GM18508 (cell line): ENCODE measurements at regions not wholly inside any gene's neighbourhood (a gene's known extent, or its start where the extent isn't known, plus 50 kb on each side); places are given as distances from the start of the nearest gene placed in this dataset.

ENCODE experiments used
- ATAC-seq: cut with Tn5 transposase; IDR thresholded peaks from one replicate; pipeline ENCODE4 v1.9.1; 2021; ENCODE audit warnings: moderate number of reproducible peaks; ENCODE audit not compliant: insufficient read depth, unreplicated experiment

DNA sequence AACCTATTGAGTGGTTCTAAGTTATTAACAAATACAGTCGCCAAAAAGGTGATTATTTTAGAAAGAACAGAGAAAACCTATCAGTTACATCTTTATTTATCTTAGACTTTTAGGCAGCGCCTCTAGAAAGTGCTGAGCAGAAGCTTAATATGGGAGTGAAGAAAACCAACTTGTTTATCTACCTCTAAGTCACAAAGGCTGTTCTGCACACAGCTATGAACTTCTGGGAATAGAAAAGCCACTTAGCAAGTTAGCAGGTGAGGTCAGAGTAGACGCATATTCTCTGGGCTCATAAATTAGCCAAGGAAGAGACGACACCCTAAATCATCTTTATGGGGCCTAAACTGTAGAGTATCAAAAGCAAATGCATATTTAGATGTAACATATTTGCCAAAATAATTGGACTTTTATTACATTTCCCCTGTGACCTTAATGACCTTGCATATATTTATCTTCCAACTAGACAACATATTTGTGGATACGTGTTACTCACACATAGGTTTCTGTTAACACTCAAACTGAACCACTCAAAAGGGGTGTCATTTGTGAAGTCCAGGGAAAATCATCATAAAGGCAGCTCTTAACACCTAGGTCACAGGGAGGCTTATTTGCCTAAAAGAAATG is 267.1 kb downstream of the ADGB start:
- ATAC-seq, result no peak

DNA sequence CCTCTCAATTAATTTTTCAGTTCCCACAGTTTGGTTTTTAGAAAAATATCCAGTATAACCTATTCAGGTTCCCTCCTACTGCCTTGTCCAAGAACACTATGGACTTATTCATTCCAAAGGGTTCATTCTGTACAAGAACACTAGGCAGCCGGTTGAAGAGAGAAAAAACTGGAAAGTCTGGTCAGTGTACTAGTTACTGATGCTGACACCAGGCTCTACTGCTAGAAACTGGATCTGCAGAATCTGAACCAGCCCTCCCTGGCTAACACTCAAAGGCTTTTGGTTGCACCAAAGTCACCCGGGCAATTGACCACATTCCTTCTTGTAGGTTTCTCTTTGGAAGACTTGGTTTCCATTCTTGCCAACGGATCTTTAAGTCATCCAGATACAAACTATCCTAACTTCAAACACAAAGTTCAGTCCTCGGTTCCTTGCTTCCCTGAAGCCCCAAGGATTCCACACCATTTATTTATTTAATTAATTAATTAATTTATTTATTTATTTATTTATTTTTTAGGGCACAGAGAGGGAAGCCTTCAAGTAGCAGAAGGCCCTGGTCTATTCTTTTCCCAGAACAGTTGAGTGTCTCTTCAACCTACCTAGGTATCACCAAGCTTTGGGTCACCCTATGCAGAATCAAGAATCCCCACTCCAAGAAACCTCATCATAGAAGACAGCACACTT is 268.1 kb downstream of the ADGB start:
- no peak for ATAC-seq

DNA sequence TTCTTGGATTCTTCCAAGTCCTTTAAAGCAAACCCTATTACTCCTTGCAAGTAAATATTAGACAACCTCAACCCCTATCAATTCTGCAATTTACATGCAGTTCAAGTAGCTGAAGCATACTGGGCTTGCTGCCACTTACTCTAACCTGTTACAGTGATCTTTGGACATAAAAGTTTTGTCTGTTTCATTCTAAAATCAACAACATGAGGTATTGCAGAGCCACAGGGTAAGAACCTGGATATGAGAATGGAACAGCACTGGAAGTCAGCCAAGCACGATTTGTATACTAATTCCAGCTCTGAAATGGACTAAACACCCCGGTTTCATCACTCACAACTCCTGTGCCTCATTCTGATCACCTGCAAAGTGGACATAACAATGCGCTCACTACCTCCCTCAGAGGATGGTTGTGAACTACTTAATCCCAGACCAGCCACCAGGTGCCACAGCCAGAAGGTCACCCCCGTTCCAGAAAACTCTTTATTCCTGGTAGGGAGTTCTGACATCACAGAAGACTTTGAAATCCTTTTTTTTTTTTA is 270.0 kb downstream of the ADGB start:
- no peak for ATAC-seq

DNA sequence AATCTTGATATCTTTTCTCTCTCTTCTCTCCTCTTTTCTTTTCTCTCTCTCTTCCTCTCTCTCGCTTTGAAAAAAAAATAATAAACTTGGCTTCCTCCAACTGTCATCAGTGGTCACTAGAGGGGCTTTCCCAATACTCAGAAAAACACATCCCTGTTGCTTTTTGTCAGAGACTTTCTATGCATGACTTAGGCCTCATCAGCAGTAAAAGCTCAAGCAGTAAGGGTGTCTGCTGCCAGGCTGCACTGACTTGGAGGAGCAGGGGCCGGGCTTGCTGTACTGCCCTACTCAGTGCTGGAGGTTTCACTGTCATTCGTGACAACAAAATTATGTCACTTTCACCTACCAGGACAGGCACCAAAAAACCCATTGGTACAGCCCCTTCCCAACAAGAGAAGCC is 272.0 kb downstream of the ADGB start:
- ATAC-seq, result peak; percentile 78

DNA sequence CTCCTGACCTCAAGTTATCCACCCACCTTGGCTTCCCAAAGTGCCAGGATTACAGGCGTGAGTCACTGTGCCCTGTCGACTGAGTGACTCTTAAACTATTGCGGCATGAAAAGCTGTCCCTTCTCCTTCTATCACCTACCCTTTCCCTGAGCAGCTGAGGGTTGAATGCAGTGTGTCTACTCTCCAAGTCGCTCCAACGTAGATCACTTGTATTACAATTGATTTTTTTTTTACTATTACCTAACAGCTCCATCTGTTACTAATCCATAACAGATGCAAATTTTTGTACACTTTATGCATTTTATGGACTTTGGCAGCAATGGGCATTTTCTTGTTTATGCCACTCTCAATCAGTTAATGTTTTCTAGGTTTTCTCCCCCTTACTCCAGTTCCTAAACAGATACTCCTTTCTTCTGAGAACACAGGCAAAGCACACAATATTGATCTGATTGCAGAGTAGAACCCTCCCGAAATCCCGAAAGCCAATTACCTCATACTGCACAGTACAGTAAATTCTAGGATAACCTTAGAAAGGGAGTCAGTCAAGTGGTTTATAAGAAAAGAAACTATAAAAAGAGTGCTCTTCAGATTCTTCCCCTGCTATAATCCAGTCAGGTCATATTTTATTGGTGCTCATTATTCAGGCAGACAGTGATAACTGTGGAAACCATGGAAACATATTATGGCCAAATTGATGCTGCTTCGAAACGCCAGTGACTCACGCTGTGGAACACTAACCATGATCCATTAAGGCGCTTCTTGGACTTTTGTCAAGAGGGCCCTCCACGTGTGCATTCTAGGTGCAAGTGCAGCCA is 273.0 kb downstream of the ADGB start:
- ATAC-seq, result no peak

DNA sequence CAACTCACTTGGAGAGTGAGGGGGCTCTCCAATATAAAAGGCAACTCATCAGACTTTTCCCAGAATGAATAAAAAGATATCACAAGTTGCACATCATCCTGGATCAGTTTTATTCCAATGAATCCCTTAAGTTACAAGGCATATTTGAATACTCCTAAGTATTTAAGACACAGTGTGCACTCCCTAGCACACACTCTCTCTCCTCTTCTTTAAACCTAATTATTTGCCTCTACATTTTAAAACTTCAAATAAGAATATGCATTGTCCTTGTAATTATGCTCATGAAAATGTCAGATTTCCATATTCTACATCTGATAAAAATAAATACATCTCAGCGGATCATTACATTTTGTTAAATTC is 273.6 kb downstream of the ADGB start:
- ATAC-seq, result no peak

DNA sequence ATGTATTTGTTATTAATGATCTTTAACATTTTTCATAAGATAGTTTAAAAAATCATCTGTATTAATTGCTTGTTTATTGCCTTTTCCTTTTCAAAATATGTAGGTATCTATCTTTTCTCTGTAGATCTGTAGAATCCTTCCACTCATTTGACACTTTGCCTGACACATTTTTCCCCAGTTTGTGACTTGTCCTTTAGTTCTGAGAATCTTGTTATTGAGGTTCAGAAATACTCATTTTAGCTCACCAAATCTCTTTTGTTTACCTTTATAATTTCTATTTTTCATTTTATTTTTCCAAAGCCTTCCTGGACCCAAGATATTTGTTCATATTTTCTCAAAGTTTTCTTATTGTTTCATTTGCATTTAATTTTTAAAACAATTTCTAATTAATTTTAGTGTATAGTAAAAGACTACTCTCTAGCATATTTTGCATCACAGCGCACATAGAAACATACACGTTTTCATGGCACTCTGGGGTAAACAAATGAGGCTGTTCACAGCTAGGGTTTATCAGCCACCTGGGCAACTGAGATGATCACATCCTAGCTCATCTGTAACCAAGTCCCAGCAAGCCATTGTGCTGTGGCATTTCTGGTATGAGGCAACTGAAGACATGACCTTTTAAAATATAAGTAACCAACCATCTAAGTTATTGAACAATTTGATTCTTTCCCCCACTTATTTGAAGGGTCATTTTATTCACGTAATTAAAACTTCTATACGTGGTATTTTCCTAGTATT is 275.7 kb downstream of the ADGB start:
- no peak for ATAC-seq

DNA sequence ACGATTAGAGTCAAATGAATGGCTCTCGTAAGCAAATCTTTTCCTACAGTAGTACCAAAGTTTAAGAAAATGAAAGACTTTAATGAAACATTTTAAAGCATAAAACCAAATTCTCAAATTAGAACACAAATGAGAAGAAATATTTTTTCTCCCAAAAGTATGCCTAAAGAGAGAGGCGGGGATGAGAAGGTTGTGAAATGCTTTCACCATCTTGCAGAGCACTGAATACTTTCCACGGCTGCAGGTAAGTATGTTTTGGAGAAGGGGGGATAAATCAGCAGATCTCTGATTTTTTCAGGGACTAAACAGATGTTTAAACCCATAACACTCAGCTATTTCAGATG is 277.1 kb downstream of the ADGB start:
- no peak for ATAC-seq

DNA sequence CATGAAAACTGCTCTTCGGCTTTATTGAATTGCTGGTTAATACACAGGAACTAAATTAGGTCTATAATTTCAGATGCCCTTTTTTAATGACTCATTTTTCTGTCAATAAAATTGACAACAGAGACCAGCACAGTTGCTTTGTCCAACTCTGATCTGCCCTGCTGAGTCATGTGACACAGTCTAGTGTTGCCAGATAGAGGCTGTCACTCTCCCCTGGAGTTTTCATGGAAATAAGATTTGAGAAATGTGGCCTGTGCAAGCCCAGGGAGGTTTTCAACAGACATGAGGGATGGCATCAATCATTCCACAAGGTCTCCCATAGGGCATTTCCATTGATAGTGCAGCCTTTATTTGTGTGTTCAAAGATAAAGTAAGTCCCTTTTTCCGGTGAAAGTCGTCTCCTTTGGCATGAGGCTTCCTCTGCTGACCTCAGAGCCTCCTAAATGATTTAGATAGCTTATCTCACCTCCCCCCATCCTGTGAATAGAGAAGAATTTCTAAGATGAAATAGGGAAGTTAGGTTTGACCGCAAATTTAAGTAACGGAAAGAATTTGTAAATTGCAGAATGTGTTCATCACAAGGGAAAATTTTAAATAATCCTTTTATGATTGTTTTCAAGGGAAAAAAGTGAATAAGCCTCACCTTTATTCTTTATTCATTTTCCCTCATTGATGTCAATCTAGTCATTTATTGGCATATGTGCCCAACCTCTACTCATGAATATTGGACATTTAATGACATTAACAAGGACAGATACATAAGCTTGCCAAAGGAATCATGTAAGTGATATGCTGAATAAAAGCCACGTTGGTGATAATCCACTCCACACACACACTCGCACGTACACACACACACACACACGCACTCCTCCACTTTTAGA is 277.7 kb downstream of the ADGB start:
- ATAC-seq, result no peak

DNA sequence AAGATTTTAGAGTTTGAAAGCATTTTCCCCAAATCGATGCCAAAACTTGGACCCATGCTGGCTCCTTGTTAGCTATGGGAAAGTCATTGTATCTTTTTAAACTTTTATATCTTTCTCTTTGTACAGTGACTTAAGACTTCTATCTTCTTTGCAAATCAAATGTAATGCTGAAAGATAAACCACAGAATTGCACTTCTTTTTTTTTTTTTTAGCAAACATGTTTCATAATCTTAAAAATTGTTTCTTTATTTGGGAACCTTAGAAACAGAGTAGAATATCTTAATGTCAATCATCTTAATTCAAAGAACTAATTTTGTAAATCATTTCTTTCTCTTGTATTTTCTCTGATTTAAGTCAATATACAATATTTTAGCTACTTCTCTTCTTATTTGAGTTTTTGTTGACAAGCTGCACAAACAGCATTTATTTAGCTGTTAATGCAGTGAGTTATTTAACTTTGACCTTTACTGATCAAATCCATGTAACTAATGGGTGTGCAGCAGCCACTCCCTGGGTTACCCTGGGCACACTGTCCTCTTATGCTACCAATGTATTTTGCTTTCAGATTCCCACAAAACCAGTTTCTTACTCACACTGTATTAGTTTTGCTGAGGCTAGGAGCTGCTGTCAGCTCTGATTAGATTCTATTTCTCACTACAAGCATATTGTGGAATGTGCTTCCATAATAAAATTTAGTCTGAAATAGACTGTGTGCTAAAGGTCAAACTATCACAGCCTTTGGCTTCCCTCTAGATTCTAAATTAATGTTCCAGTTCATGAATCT is 279.6 kb downstream of the ADGB start:
- ATAC-seq, result no peak

DNA sequence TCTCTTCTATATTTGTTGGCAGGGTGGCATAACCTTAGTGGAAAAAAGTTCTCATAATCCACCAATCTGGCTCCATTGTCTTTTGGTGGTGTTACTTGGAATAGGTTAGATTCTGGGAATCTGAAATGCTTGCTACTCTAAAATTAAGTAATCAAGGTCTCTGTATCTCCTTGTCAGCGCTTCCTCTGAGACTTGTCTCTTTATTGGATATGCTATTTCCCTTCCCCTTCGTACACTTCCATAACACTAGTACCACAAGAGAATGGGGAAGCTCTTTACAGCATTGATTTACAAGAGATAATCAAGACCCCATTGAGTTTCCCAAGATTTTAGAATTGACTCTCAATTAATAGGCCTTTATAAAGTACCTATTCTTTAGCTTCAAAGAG is 280.2 kb downstream of the ADGB start:
- ATAC-seq, result no peak

DNA sequence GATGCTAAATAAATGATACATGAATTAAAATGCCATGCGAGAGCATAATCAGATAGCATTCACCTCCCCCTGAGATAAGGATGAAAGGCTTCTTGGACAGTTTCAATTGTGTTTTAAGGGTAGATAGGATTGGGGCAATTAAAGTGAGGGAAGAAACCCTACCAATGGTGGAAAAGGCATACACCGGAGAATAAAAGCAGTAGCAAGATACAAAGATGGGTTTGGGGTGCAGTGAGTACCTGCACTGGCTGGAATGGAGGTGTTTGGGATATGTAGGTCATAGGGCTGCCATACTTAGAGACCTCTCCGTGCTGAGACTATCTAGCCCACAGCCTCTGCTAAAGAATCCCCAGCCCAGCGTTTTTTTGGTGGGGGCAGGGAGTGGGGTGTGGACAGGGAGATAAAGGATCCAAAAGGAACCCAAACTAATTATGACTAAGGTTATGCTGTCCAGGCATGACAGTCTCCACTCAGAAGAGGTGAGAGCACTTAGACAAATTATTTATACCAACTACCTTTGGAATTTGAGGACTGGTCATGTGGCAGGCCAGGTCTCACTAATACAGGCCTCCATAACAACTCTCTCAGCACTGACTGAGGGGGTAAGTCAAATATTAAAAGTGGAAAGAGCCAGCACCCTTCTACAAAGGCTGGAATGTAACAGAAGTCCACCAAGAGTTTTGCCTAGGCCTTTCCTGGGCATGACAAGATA is 280.8 kb downstream of the ADGB start:
- ATAC-seq, result no peak

DNA sequence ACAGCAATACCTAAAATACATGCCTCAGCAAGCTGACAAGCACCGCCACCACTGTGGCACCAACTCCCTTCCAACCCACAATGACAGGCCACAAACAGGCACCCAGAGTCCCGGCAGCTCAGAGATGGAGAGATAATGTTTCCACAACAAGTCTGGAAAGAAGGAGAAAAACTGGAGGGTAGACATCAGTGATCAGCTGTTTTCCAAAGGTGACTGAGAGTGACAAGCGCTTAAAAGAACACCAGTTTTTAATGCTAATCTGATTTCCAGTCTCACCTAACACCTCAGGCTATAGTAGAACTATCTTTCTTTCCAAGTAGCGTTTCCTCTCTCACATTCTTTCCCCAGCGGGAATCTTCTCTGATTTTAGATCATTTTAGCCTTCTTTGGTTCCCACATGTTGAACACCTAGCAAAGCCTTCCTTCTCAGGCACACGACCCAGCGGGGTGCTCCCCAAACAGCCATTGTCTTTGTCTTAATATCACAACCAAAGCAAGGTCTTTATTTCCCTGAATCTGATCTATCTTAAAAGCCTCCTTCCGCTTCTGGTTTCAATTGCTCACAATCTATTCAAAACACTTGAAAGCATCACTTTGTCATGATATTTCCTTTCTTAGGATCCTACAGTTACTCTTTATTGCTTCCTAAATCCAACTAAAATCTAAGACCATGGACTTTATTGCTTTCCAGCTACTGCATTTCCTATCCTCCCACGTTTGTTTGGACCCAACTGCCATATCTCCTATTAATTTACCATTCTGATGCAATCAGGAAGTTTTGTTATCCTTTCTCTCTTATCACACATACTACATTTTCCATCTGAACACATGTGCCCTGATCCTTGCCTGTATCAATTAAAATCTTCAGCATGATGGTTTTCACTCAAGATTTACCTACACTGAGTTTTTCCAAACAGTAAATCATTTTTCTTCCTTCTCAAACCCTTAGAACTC is 282.7 kb downstream of the ADGB start:
- ATAC-seq, result no peak

DNA sequence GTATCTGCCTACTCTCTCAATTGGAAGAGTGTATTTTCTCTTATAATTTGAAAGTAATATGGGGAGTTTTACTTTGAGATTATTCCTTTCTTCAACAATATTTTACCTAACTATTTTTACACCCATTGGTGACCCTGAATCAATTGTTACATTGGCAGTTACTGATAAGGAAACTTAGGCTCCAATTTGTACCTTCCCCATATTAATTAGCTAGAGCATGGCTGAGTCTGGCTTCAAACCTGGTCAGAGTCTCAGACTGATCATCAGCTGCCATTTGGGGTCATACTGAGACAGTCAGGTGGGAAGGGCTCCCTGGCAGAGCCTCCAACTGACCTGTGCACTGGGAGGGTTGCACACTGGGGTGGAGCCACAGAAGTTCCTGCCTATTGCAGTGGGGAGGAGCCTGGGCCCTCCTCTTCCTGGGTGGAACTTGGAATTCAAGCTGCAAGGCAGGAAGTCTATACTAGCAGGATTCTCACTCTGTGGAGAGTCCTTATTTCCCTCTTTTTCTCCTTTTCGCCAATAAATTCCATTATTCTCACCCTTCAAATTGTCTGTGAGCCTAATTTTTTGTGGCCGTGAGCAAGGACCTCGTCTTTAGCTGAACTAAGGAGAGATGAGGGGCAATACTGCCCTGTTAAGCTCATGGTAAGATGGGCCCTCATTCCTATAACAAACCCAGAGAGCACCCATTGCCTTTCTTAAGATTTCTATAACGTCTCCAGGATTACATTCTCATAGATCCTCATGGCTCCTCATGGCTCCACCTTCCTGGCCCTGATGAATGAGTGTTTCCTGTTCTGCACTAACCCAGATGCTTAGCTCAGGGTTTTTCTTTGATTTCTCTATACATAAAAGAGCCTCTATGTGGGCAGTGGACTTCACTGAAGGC is 285.1 kb downstream of the ADGB start:
- ATAC-seq, result no peak

DNA sequence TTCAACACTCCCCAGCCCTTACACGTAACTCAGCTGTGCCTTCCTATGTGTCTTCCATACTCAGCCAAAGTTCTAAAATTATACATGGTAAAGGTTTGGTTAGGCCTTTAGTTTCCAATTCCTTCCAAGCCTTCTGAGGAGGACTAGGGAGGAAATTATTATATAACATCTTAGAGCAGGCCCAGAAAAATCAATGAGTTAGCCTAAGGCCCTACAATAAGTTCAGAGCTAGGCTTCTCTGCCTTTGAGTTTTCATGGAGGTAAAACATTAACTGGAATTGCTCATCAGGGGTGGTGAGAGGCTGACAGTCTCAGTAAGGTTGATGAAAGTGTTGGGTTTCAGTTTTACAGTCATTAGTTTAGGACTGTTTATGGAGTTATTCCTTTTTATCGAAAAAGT is 286.0 kb downstream of the ADGB start:
- ATAC-seq, result peak; percentile 94

DNA sequence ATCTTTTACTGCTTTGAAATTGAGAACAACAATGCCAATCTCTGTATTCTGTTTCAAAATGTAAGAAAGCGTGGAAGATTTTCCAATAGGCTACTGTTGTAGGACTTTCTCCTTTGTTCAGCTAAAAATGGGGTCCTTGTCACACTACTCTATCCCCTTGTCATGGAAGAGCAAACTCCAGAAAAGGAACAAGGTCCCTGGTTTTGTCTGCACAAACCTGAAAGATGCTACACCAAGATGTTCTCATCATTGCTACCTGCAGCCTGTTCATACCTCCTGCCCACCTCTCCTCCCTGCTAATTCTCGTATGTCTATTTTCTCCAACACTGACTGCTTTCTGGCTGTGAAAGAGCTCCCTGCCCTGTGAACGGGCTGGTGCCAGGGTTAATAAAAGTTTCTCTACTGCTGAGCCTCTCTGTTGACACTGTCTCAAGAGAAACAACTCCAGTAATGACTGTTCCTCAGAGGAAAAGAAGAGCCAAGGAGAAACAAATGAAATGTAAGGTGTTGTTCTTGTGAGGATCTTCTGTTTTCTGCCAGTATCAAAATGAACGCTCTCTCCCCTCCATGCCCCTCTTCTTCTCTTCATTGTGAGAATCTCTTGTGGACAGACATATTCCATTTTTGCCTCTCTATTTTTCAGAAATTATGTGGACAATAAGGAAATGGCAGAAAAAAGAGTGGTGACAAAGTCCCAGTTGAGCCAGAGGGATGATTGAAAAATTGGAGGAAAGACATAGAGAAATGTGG is 287.1 kb downstream of the ADGB start:
- no peak for ATAC-seq
